ENCODE measurements at regions not wholly inside any gene's neighbourhood (a gene's known extent, or its start where the extent isn't known, plus 50 kb on each side); places are given as distances from the start of the nearest gene placed in this dataset.

GRCh38 chr1:181369416-181369815, 113.9 kb upstream of the CACNA1E start:
- Mint-ChIP-seq H3K27me3 (ENCODE audit: low read depth, unreplicated experiment) (peaks cover 10% of the 10 kb centered on the region), H3K27ac (ENCODE audit: unreplicated experiment) (no peak overlapping the region), H3K36me3 (ENCODE audit: low read depth, unreplicated experiment) (no peaks in the 10 kb centered on the region), H3K9me3 (ENCODE audit: unreplicated experiment) (peaks cover 4% of the 10 kb centered on the region), H3K4me3 (ENCODE audit: unreplicated experiment) (no peak overlapping the region), H3K4me1 (ENCODE audit: low read depth, unreplicated experiment) (no peaks in the 10 kb centered on the region)
- no peaks in the 10 kb centered on the region for H3K79me2 ChIP-seq (ENCODE audit: insufficient read depth, low read length)
- no peak for DNase-seq (ENCODE audit: low read depth)
- no peaks in the 10 kb centered on the region for H3K36me3 ChIP-seq (ENCODE audit: insufficient read depth, low read length)
- H3K27ac ChIP-seq (ENCODE audit: low read depth, low read length): no peak overlapping the region
- no peak overlapping the region for H3K4me2 ChIP-seq (ENCODE audit: low read length)
- no peaks in the 10 kb centered on the region for H4K20me1 ChIP-seq (ENCODE audit: insufficient read depth, low read length)
- H3K27me3 ChIP-seq (ENCODE audit: insufficient read depth, low read length): no peaks in the 10 kb centered on the region
- no peak overlapping the region for H2AFZ ChIP-seq (ENCODE audit: low read depth, low read length)
- no peak for FAIRE-seq
- no peak overlapping the region for H3K4me3 ChIP-seq (ENCODE audit: insufficient read depth, low read depth, low read length)
- H3K9me3 ChIP-seq (ENCODE audit: insufficient read depth, low read depth, low read length): no peaks in the 10 kb centered on the region
- TF ChIP-seq CTCF (IDR thresholded peaks at IDR 0.05; ENCODE audit: insufficient read depth, low read depth, low read length) (no peak), EZH2 (IDR thresholded peaks at IDR 0.05; ENCODE audit: insufficient read depth, low read length) (no peak)
- H3K4me1 ChIP-seq (ENCODE audit: insufficient read depth, low read length): no peaks in the 10 kb centered on the region
- no peak overlapping the region for H3K9ac ChIP-seq (ENCODE audit: low read length)

GRCh38 chr1:181383695-181384094, 99.6 kb upstream of the CACNA1E start:
- H3K9me3 ChIP-seq (ENCODE audit: insufficient read depth, low read depth, low read length): no peaks in the 10 kb centered on the region
- no peaks in the 10 kb centered on the region for H3K27me3 ChIP-seq (ENCODE audit: insufficient read depth, low read length)
- H3K4me3 ChIP-seq (ENCODE audit: insufficient read depth, low read depth, low read length): no peak overlapping the region
- peaks cover 3% of the 10 kb centered on the region for H3K27me3 Mint-ChIP-seq (ENCODE audit: low read depth, unreplicated experiment)
- H3K4me1 ChIP-seq (ENCODE audit: insufficient read depth, low read length): no peaks in the 10 kb centered on the region
- TF ChIP-seq CTCF (IDR thresholded peaks at IDR 0.05; ENCODE audit: insufficient read depth, low read depth, low read length) (no peak), EZH2 (IDR thresholded peaks at IDR 0.05; ENCODE audit: insufficient read depth, low read length) (no peak)
- H2AFZ ChIP-seq (ENCODE audit: low read depth, low read length): no peak overlapping the region
- no peak overlapping the region for H3K4me3 Mint-ChIP-seq (ENCODE audit: unreplicated experiment)
- no peaks in the 10 kb centered on the region for H3K9me3 Mint-ChIP-seq (ENCODE audit: unreplicated experiment)
- H3K36me3 Mint-ChIP-seq (ENCODE audit: low read depth, unreplicated experiment): no peaks in the 10 kb centered on the region
- no peak for DNase-seq (ENCODE audit: low read depth)
- H3K36me3 ChIP-seq (ENCODE audit: insufficient read depth, low read length): no peaks in the 10 kb centered on the region
- H3K27ac Mint-ChIP-seq (ENCODE audit: unreplicated experiment): no peak overlapping the region
- H4K20me1 ChIP-seq (ENCODE audit: insufficient read depth, low read length): no peaks in the 10 kb centered on the region
- H3K9ac ChIP-seq (ENCODE audit: low read length): no peak overlapping the region
- no peak for FAIRE-seq
- no peaks in the 10 kb centered on the region for H3K79me2 ChIP-seq (ENCODE audit: insufficient read depth, low read length)
- H3K4me2 ChIP-seq (ENCODE audit: low read length): no peak overlapping the region
- H3K4me1 Mint-ChIP-seq (ENCODE audit: low read depth, unreplicated experiment): no peaks in the 10 kb centered on the region
- H3K27ac ChIP-seq (ENCODE audit: low read depth, low read length): no peak overlapping the region

- Histone ChIP-seq H3K4me3 (ENCODE audit: insufficient read depth, low read depth, low read length) (no peak overlapping the region), H4K20me1 (ENCODE audit: insufficient read depth, low read length) (no peaks in the 10 kb centered on the region), H2AFZ (ENCODE audit: low read depth, low read length) (no peak overlapping the region), H3K4me2 (ENCODE audit: low read length) (no peak overlapping the region), H3K9ac (ENCODE audit: low read length) (no peak overlapping the region), H3K27me3 (ENCODE audit: insufficient read depth, low read length) (no peaks in the 10 kb centered on the region), H3K36me3 (ENCODE audit: insufficient read depth, low read length) (no peaks in the 10 kb centered on the region), H3K79me2 (ENCODE audit: insufficient read depth, low read length) (no peaks in the 10 kb centered on the region), H3K9me3 (ENCODE audit: insufficient read depth, low read depth, low read length) (no peaks in the 10 kb centered on the region), H3K4me1 (ENCODE audit: insufficient read depth, low read length) (no peaks in the 10 kb centered on the region), H3K27ac (ENCODE audit: low read depth, low read length) (no peak overlapping the region)
- no peaks in the 10 kb centered on the region for H3K4me1 Mint-ChIP-seq (ENCODE audit: low read depth, unreplicated experiment)
- H3K27me3 Mint-ChIP-seq (ENCODE audit: low read depth, unreplicated experiment): peaks cover 15% of the 10 kb centered on the region
- no peak overlapping the region for H3K27ac Mint-ChIP-seq (ENCODE audit: unreplicated experiment)
- DNase-seq (ENCODE audit: low read depth) (no peak), FAIRE-seq (no peak)
- no peaks in the 10 kb centered on the region for H3K36me3 Mint-ChIP-seq (ENCODE audit: low read depth, unreplicated experiment)
- H3K4me3 Mint-ChIP-seq (ENCODE audit: unreplicated experiment): no peak overlapping the region
- H3K9me3 Mint-ChIP-seq (ENCODE audit: unreplicated experiment): no peaks in the 10 kb centered on the region
- no peak for TF ChIP-seq CTCF (IDR thresholded peaks at IDR 0.05; ENCODE audit: insufficient read depth, low read depth, low read length)
- TF ChIP-seq EZH2 (IDR thresholded peaks at IDR 0.05; ENCODE audit: insufficient read depth, low read length): no peak
Observed at GRCh38 chr1:181386340-181386739, 97.0 kb upstream of the CACNA1E start.
